Left colon (tissue), 2 donors: ENCODE measurements at regions not wholly inside any gene's neighbourhood (a gene's known extent, or its start where the extent isn't known, plus 50 kb on each side); places are given as distances from the start of the nearest gene placed in this dataset.

Source experiments
- ATAC-seq: fragments of 200-7000 bp; cut with Tn5 transposase; one replicate; pipeline ENCODE4 v1.9.1; 2020; ENCODE audit warnings: mild to moderate bottlenecking, moderate library complexity
- DNase-seq, 2 donors: peaks; one replicate each; pipeline ENCODE4 v3.0.0-alpha.2; 2020
- intact Hi-C, 2 donors: fragments of 100-400 bp; cut with DNase I in 1 of 2; cut with micrococcal nuclease in 1 of 2; formaldehyde crosslinking; loops; one replicate each; pipeline versions ENCODE4 v1.11.2 to v1.14.0; 2022; cut with DNase I, micrococcal nuclease
- donor health status: DM: no; HTN: no; CAD: no.
- donor health status: DM: yes; HTN: yes; CAD: no.

DNA sequence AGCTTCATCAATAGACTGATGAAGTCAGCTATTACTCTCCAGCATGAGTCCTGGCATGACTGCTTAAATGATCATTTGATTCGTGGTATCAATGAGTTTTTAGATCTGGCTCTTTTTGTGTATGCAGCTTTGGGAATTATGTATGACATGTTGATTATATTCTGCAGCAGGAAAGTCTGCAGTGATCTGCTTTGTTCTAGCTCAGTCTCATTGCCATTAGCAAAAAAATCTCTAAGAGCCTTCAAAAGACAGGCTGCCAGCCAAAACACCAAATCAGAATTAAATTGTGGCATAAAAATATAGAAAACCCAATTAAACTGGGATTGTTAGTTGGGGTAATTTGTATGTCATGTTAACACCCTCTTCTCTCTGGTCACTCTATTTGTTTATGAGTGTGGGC lies 1021.0 kb upstream of the SEMA6D start:
- intact Hi-C loops, result no loop called here
- no peak for DNase-seq
- no peak for ATAC-seq

- DNase-seq (no peak), ATAC-seq (no peak)
- intact Hi-C loops, result no loop called here
Measured at GRCh38 chr15:46701346-46701745, 1016.0 kb upstream of the SEMA6D start.

DNA sequence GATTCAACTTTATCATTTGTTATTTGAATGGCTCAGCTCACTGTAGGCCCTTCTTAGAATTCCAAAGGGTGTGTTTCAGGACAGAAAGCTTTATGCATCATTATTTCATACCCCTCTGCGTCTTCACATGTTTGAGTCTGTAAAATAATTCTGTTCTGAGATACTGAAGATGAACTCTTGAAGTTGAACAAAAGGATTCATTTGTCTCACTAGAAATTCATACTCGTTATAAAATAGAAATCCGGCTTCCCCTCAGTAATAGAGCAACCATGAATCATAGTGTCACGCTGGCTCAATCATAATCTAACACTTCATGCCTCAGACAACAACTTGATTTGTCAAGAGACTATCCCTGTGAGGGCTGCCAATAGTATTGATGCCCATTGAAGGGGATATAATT lies 1015.4 kb upstream of the SEMA6D start:
- ATAC-seq (no peak), DNase-seq (no peak)
- intact Hi-C loops, result no loop called here

DNA sequence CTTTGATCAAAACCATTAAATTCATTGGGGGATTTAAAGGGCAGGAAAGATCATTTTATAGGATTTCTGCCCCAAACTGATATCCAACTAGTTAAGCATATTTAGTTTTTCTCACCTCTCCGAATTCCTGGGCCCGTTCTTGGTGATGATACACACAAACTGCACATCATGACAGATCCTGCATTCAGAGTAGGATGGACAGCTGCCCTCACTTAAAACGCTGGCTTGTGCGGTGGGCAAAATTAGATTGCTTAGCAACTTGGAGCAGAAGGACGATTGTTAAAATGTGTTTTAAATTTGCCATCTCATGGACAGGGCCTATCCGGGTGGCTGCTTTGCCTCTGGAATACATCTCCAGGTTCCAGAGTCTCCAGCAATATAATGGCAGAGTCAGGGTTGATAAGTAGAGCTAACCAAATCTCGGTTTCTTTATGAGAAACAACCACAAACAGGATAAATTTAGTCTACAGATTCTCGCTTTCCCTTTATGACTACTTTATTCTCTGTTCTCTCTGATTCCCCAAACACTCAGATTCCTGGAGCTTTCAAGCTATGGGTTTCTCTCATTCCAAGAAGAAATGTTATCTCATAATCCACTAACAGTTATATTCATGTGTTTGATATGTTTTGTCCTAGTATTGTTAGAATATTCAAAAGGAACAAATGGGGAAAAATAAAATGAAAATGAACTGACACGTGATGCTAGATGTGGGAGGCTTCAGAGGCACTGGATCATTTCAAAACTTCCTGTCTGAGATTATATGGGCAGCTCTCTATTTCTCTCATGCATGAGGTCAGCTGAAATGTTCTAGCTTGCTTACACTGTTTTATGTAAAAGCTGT lies 1014.1 kb upstream of the SEMA6D start:
- ATAC-seq (no peak), DNase-seq (no peak)
- intact Hi-C loops, result no loop called here

DNA sequence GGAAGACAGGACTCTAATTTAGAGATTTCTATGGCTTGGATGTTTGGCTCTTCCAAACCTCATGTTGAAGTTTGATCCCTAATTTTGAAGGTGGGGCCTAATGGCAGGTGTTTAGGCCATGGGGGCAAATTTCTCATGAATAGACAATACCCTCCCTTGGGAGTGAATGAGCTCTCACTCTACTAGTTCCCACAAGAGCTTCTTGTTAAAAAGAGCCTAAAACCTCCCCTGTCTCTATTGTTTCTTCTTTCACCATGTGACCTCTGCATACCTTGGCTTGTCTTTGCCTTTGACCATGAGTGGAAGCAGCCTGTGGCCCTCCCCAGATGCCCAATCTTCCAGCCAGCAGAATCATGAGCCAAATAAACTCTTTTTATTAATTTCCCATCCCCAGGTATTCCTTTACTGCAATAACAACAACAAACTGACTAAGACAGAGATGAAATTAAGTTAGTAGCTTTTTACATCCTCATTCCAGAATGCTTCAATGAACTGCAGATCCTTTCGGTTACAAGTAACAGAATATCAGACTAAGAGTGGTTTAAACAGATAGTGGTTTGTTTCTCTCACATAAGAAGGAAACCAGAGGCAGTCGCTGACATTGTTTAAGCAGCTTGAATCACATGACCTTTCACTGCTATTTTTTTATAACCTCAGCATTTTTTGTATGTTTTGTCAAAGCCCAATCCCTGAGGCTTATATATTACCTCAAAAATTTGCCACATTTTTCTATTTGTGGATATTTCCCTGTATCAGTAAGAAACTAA lies 1013.3 kb upstream of the SEMA6D start:
- intact Hi-C loops, result no loop called here
- DNase-seq (no peak), ATAC-seq (no peak)

- intact Hi-C loops, result no loop called here
- DNase-seq (no peak), ATAC-seq (no peak)
Measured at GRCh38 chr15:46707452-46707851, 1009.9 kb upstream of the SEMA6D start.

DNA sequence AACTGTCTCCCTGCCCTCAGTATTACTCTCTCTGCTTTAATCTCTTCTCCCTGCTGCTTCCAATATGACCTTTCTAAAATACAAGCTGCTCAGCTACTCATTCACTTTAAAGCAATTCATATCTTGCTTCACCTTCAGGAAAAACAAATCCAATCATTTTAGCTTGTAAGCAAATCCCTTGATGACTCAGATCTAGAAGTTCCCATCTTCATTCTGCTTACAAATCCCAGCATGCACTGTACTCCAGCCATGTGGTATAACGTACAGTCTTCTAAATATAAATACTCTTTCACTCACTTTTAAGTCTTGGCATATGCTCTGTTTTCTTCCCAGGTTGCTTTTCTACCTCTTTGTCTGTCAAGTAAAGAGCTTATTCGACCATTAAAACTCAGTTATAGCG lies 1009.1 kb upstream of the SEMA6D start:
- no peak for ATAC-seq

DNA sequence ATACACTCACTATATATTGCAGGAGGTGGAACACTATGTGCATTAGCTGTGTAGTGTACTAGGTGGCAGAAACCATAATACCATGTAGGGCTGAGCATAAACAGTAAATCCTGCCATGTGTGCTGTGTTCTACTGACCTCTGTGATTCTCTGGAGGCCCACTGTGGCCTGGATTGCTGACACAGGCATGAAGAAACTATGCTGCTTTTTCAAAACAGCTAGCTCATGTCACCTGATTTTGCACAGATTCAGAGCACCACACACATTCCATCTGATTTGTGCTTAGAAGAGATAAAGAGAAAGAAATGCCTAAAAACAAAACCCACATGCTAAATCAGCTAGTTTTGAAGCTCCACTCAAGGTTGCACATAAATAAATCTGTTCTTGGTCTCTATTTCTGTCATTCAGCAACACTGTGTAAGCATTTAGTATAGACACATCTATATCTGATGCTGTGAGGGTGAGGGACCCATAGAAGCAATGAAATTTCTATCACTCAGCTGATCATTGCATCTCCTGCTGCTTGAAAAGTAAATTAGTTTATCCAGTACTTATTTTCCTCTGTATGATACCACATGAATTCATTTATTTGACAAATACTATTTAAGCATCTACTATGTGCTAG lies 1007.7 kb upstream of the SEMA6D start:
- DNase-seq, result no peak
- intact Hi-C loops, result no loop called here
- ATAC-seq, result no peak

More for the DNA sequence above, 1009.1 kb upstream of the SEMA6D start:
- intact Hi-C loops, result no loop called here
- DNase-seq, result no peak

DNA sequence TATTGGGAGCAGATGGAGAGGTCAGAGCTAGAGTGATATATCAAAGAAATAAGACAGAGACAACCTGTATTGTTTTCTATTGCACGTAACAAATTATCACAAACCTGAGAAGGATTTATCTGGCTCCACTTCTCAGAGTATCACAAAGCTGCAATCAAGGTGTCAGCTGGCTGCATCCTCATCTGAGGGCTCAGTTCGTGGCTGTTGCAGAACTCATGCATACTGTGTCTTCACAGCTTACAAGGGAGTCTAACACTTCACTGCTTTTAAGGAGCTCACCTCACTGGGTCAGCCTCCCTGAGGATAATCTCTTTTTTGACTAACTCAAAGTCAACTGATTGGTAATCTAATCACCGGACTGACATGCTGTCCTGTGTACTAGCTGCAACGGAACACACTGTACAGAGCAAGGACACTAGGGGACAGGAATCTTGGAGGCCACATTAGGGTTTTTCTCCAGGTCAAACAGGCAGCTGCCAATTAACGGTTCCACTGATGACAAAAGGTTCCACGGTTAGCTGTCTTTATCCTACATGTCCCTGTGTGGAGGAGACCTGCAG lies 1006.8 kb upstream of the SEMA6D start:
- ATAC-seq (no peak), DNase-seq (no peak)
- intact Hi-C loops, result no loop called here

- ATAC-seq (no peak), DNase-seq (no peak)
- intact Hi-C loops, result no loop called here
Measured at GRCh38 chr15:46713045-46713444, 1004.3 kb upstream of the SEMA6D start.

- intact Hi-C loops, result no loop called here
- no peak for ATAC-seq
- DNase-seq, result no peak
Measured at GRCh38 chr15:46714950-46715349, 1002.4 kb upstream of the SEMA6D start.

DNA sequence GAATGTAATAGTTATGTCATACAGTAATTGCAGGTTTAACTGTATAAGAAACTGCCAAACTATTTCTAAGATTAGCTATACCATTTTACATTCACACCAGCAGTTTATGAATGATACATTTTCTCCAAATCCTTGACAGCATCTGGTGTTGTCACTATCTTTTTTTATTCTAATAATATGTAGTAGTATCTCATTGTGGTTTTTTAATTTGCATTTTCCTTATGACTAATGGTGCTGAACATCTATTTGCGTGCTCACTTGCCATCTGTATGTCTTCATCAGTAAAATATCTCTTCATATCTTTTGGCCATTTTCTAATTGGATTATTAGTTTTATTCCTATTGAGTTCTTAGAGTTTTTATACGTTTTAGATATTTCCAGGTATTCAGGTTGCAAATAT lies 994.0 kb upstream of the SEMA6D start:
- ATAC-seq, result no peak

DNA sequence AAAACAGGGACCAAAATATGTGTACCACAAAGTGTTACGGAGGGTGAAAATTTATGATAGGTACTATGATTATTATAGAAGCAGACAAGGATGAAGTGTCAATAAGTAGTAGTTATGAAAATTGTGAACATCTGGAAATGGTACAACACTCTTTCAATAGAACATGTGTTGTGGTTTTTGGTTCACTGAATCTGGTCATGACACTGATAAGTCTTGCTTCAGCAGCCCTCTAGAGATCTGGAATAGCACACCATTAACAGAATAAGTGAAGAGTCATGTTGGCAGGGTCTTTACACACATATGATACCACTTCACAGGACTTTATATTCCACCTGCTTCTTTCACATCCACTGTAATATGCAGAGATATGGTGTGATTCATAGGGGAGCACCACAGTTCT lies 985.2 kb upstream of the SEMA6D start:
- DNase-seq (no peak), ATAC-seq (no peak)
- intact Hi-C loops, result no loop called here

More for the DNA sequence above, 994.0 kb upstream of the SEMA6D start:
- DNase-seq, result no peak
- intact Hi-C loops, result no loop called here

DNA sequence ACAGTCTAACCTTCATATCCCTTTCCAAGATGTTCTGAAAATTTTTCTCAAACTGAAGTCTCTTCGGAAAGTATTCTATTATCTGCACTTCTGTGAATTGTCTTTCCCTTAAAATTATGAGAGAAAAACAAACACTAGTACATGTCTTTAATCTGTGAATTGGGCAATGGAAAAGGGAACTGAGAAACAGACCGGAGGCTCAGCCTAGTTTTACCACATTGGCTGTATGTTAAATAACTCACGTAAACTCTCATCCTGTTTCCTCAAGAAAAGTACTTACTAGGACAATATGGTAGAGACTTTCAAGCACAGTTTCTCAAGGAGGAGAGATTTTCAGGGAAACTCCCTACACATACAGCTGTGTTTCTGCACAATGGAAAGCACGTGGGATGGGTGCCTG lies 982.2 kb upstream of the SEMA6D start:
- DNase-seq (no peak), ATAC-seq (no peak)
- intact Hi-C loops, result no loop called here

- DNase-seq, result no peak
- no peak for ATAC-seq
- intact Hi-C loops, result no loop called here
Measured at GRCh38 chr15:46751303-46751702, 966.0 kb upstream of the SEMA6D start.

- ATAC-seq, result no peak
- DNase-seq, result no peak
- intact Hi-C loops, result no loop called here
Measured at GRCh38 chr15:46753946-46754345, 963.4 kb upstream of the SEMA6D start.

GRCh38 chr15:46763091-46763490 lies 954.2 kb upstream of the SEMA6D start:
- DNase-seq (no peak), ATAC-seq (no peak)
- intact Hi-C loops, result no loop called here

- intact Hi-C loops, result no loop called here
- ATAC-seq, result no peak
- no peak for DNase-seq
Measured at GRCh38 chr15:46764851-46765250, 952.5 kb upstream of the SEMA6D start.

DNA sequence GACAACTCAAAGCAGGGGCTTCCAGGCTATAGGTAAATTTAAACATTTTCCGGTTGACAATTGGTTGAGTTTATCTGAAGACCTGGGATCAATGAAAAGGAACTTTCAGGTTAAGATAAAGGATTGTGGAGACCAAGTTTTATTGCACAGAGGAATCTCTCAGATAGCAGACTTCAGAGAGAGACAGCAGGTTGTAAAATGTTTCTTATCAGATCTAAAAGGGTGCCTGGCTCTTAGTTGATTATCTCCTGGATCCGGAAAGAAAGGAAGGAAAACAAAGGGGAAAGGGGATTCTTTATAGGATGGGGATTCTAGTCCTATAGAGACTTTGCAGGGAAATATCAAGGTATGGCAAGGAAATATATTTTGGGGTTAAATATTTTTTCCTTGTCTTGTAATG lies 951.3 kb upstream of the SEMA6D start:
- DNase-seq (no peak), ATAC-seq (no peak)
- intact Hi-C loops, result no loop called here

- intact Hi-C loops, result no loop called here
- ATAC-seq, result no peak
Measured at GRCh38 chr15:46768287-46768686, 949.0 kb upstream of the SEMA6D start.

More at GRCh38 chr15:46768287-46768686, 949.0 kb upstream of the SEMA6D start:
- DNase-seq, result no peak
